Suprapubic skin (tissue), 4 donors: ENCODE measurements at regions not wholly inside any gene's neighbourhood (a gene's known extent, or its start where the extent isn't known, plus 50 kb on each side); places are given as distances from the start of the nearest gene placed in this dataset.

Source experiments
- CTCF ChIP-seq, 2 donors: fragments of 200-600 bp in 1 of 2; fragments of 450-650 bp in 1 of 2; sonication (generic) in 1 of 2; IDR thresholded peaks; one replicate each; pipeline ENCODE4 v1.5.1; 2016 to 2019; ENCODE audit warnings: antibody characterized with exemption in 2 of 2, mild to moderate bottlenecking in 1 of 2, moderate library complexity in 1 of 2
- EP300 ChIP-seq: sonication (generic); formaldehyde crosslinking; IDR thresholded peaks from one replicate; pipeline ENCODE4 v1.6.1; 2017; ENCODE audit warnings: antibody characterized with exemption
- POLR2A ChIP-seq, 2 donors: fragments of 450-650 bp; IDR thresholded peaks; one replicate each; pipeline ENCODE4 v1.6.1; 2017; ENCODE audit warnings: antibody characterized with exemption in 2 of 2, mild to moderate bottlenecking in 2 of 2, moderate library complexity in 2 of 2
- POLR2AphosphoS5 ChIP-seq, 3 donors: sonication (generic); formaldehyde crosslinking; IDR thresholded peaks; one replicate each; pipeline ENCODE4 v1.6.1; 2017; ENCODE audit warnings: antibody characterized with exemption in 3 of 3

DNA sequence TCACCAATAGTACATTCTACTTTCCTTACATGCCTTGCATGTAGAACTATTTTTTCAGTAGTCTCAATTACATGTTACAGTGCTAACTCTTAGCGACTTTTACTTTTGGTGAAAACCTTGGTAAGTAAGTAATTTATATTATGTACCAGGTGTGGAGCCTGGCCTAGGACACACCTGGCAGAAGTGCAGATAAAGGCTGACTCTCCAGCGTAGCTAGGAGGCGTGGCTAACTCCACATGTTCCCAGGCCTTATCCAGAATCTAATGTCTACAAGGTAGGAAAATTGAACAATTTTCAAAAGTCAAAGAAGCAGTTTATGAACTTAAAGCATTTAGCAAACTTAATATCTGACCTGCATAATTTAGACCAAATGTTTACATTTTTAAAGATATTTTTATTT is 157.4 kb downstream of the DHRS2 start:
- no peak for TF ChIP-seq CTCF (IDR thresholded peaks at IDR 0.05)
- no peak for TF ChIP-seq POLR2A (IDR thresholded peaks at IDR 0.05)
- no peak for TF ChIP-seq EP300
- TF ChIP-seq POLR2AphosphoS5 (IDR thresholded peaks at IDR 0.05), result no peak
